Activated CD8-positive, alpha-beta memory T cell treated with anti-CD3 and anti-CD28 coated beads, Interleukin-2, amount 50 U/mL, for 48 hours (primary cell): ENCODE measurements at regions not wholly inside any gene's neighbourhood (a gene's known extent, or its start where the extent isn't known, plus 50 kb on each side); places are given as distances from the start of the nearest gene placed in this dataset.

ENCODE experiments used
- DNase-seq: peaks from one replicate; pipeline ENCODE4 v3.0.0-alpha.2; 2020

- DNase-seq = no peak
Measured at GRCh38 chr6:169988769-169989550, 237.5 kb downstream of the ERMARD start.

GRCh38 chr6:169986848-169987498 is 235.6 kb downstream of the ERMARD start:
- DNase-seq = no peak

- no peak for DNase-seq
Measured at GRCh38 chr6:169986171-169986847, 234.9 kb downstream of the ERMARD start.

- no peak for DNase-seq
Measured at GRCh38 chr6:169985121-169986015, 233.9 kb downstream of the ERMARD start.

GRCh38 chr6:169984181-169985120 is 233.0 kb downstream of the ERMARD start:
- no peak for DNase-seq

- DNase-seq = no peak
Measured at GRCh38 chr6:169983651-169984050, 232.2 kb downstream of the ERMARD start.

GRCh38 chr6:169982461-169983386 is 231.3 kb downstream of the ERMARD start:
- no peak for DNase-seq

GRCh38 chr6:169981969-169982368 is 230.5 kb downstream of the ERMARD start:
- DNase-seq = no peak

GRCh38 chr6:169981568-169981967 is 230.1 kb downstream of the ERMARD start:
- DNase-seq = no peak

- DNase-seq = no peak
Measured at GRCh38 chr6:169980826-169981450, 229.5 kb downstream of the ERMARD start.

- no peak for DNase-seq
Measured at GRCh38 chr6:169979873-169980432, 228.5 kb downstream of the ERMARD start.

GRCh38 chr6:169978615-169979161 is 227.3 kb downstream of the ERMARD start:
- DNase-seq = no peak

GRCh38 chr6:169977434-169978265 is 226.2 kb downstream of the ERMARD start:
- no peak for DNase-seq

- no peak for DNase-seq
Measured at GRCh38 chr6:169976301-169977081, 225.1 kb downstream of the ERMARD start.

- DNase-seq = no peak
Measured at GRCh38 chr6:169975701-169976100, 224.3 kb downstream of the ERMARD start.

- no peak for DNase-seq
Measured at GRCh38 chr6:169975286-169975685, 223.9 kb downstream of the ERMARD start.

GRCh38 chr6:169974663-169975062 is 223.2 kb downstream of the ERMARD start:
- no peak for DNase-seq
